ENCODE measurements at regions not wholly inside any gene's neighbourhood (a gene's known extent, or its start where the extent isn't known, plus 50 kb on each side); places are given as distances from the start of the nearest gene placed in this dataset.

- H3K9me3 ChIP-seq (ENCODE audit: control insufficient read depth in 2 of 2, insufficient read depth in 1 of 2, low read length in 1 of 2): no peaks in the 10 kb centered on the region
- WGBS: 96% methylated on average over 2 of the region's 2 CpGs
- DNase-seq (ENCODE audit: low read depth in 6 of 9, low spot score in 9 of 9): no peak
- H3K27ac ChIP-seq (ENCODE audit: low read depth in 1 of 2, low read length in 1 of 2): no peak overlapping the region
- H3K4me1 ChIP-seq (ENCODE audit: control insufficient read depth in 2 of 2, insufficient read depth in 2 of 2, low read length in 2 of 2): no peaks in the 10 kb centered on the region
- H3K4me3 ChIP-seq (ENCODE audit: low read length in 2 of 2): no peak overlapping the region
- H3K36me3 ChIP-seq (ENCODE audit: control insufficient read depth in 2 of 2, insufficient read depth in 2 of 2, low read length in 1 of 2): no peaks in the 10 kb centered on the region
- no peaks in the 10 kb centered on the region for H3K27me3 ChIP-seq (ENCODE audit: control insufficient read depth in 2 of 2, insufficient read depth in 1 of 2, low read length in 1 of 2)
Observed at GRCh38 chr12:41956353-41956752, 188.3 kb downstream of the GXYLT1 start.

GRCh38 chr12:41950455-41950854 lies 194.2 kb downstream of the GXYLT1 start:
- Histone ChIP-seq H3K4me1 (ENCODE audit: control insufficient read depth in 2 of 2, insufficient read depth in 2 of 2, low read length in 2 of 2) (no peaks in the 10 kb centered on the region), H3K36me3 (ENCODE audit: control insufficient read depth in 2 of 2, insufficient read depth in 2 of 2, low read length in 1 of 2) (no peaks in the 10 kb centered on the region), H3K27ac (ENCODE audit: low read depth in 1 of 2, low read length in 1 of 2) (no peak overlapping the region), H3K9me3 (ENCODE audit: control insufficient read depth in 2 of 2, insufficient read depth in 1 of 2, low read length in 1 of 2) (peaks cover 0 to 8% of the 10 kb centered on the region in 2 donors), H3K27me3 (ENCODE audit: control insufficient read depth in 2 of 2, insufficient read depth in 1 of 2, low read length in 1 of 2) (no peaks in the 10 kb centered on the region), H3K4me3 (ENCODE audit: low read length in 2 of 2) (no peak overlapping the region)
- DNase-seq (ENCODE audit: low read depth in 6 of 9, low spot score in 9 of 9): no peak
- whole genome bisulfite sequencing: 86% methylated on average over 1 of the region's 1 CpG

- Histone ChIP-seq H3K27me3 (ENCODE audit: control insufficient read depth in 2 of 2, insufficient read depth in 1 of 2, low read length in 1 of 2) (no peaks in the 10 kb centered on the region), H3K4me1 (ENCODE audit: control insufficient read depth in 2 of 2, insufficient read depth in 2 of 2, low read length in 2 of 2) (no peaks in the 10 kb centered on the region), H3K36me3 (ENCODE audit: control insufficient read depth in 2 of 2, insufficient read depth in 2 of 2, low read length in 1 of 2) (no peaks in the 10 kb centered on the region), H3K9me3 (ENCODE audit: control insufficient read depth in 2 of 2, insufficient read depth in 1 of 2, low read length in 1 of 2) (peaks cover 0 to 8% of the 10 kb centered on the region in 2 donors), H3K4me3 (ENCODE audit: low read length in 2 of 2) (no peak overlapping the region), H3K27ac (ENCODE audit: low read depth in 1 of 2, low read length in 1 of 2) (no peak overlapping the region)
- WGBS: 97% methylated on average over 2 of the region's 2 CpGs
- no peak for DNase-seq (ENCODE audit: low read depth in 6 of 9, low spot score in 9 of 9)
Observed at GRCh38 chr12:41946106-41946505, 198.6 kb downstream of the GXYLT1 start.

GRCh38 chr12:41944216-41944615 lies 200.5 kb downstream of the GXYLT1 start:
- peaks cover 0 to 8% of the 10 kb centered on the region in 2 donors for H3K9me3 ChIP-seq (ENCODE audit: control insufficient read depth in 2 of 2, insufficient read depth in 1 of 2, low read length in 1 of 2)
- H3K27ac ChIP-seq (ENCODE audit: low read depth in 1 of 2, low read length in 1 of 2): no peak overlapping the region
- H3K4me1 ChIP-seq (ENCODE audit: control insufficient read depth in 2 of 2, insufficient read depth in 2 of 2, low read length in 2 of 2): no peaks in the 10 kb centered on the region
- no peak overlapping the region for H3K4me3 ChIP-seq (ENCODE audit: low read length in 2 of 2)
- WGBS: 93% methylated on average over 2 of the region's 2 CpGs
- DNase-seq (ENCODE audit: low read depth in 6 of 9, low spot score in 9 of 9): no peak
- H3K36me3 ChIP-seq (ENCODE audit: control insufficient read depth in 2 of 2, insufficient read depth in 2 of 2, low read length in 1 of 2): no peaks in the 10 kb centered on the region
- no peaks in the 10 kb centered on the region for H3K27me3 ChIP-seq (ENCODE audit: control insufficient read depth in 2 of 2, insufficient read depth in 1 of 2, low read length in 1 of 2)

GRCh38 chr12:41943671-41944070 lies 201.0 kb downstream of the GXYLT1 start:
- Histone ChIP-seq H3K36me3 (ENCODE audit: control insufficient read depth in 2 of 2, insufficient read depth in 2 of 2, low read length in 1 of 2) (no peaks in the 10 kb centered on the region), H3K27me3 (ENCODE audit: control insufficient read depth in 2 of 2, insufficient read depth in 1 of 2, low read length in 1 of 2) (no peaks in the 10 kb centered on the region), H3K27ac (ENCODE audit: low read depth in 1 of 2, low read length in 1 of 2) (no peak overlapping the region), H3K9me3 (ENCODE audit: control insufficient read depth in 2 of 2, insufficient read depth in 1 of 2, low read length in 1 of 2) (peaks cover 0 to 8% of the 10 kb centered on the region in 2 donors), H3K4me3 (ENCODE audit: low read length in 2 of 2) (no peak overlapping the region), H3K4me1 (ENCODE audit: control insufficient read depth in 2 of 2, insufficient read depth in 2 of 2, low read length in 2 of 2) (no peaks in the 10 kb centered on the region)
- no peak for DNase-seq (ENCODE audit: low read depth in 6 of 9, low spot score in 9 of 9)

- H3K4me3 ChIP-seq (ENCODE audit: low read length in 2 of 2): no peak overlapping the region
- no peak for DNase-seq (ENCODE audit: low read depth in 6 of 9, low spot score in 9 of 9)
- no peak overlapping the region for H3K27ac ChIP-seq (ENCODE audit: low read depth in 1 of 2, low read length in 1 of 2)
- peaks cover 0 to 8% of the 10 kb centered on the region in 2 donors for H3K9me3 ChIP-seq (ENCODE audit: control insufficient read depth in 2 of 2, insufficient read depth in 1 of 2, low read length in 1 of 2)
- no peaks in the 10 kb centered on the region for H3K4me1 ChIP-seq (ENCODE audit: control insufficient read depth in 2 of 2, insufficient read depth in 2 of 2, low read length in 2 of 2)
- H3K36me3 ChIP-seq (ENCODE audit: control insufficient read depth in 2 of 2, insufficient read depth in 2 of 2, low read length in 1 of 2): no peaks in the 10 kb centered on the region
- H3K27me3 ChIP-seq (ENCODE audit: control insufficient read depth in 2 of 2, insufficient read depth in 1 of 2, low read length in 1 of 2): no peaks in the 10 kb centered on the region
Observed at GRCh38 chr12:41942354-41942753, 202.3 kb downstream of the GXYLT1 start.

GRCh38 chr12:41941079-41941478 lies 203.6 kb downstream of the GXYLT1 start:
- H3K27me3 ChIP-seq (ENCODE audit: control insufficient read depth in 2 of 2, insufficient read depth in 1 of 2, low read length in 1 of 2): no peaks in the 10 kb centered on the region
- WGBS: 97% methylated on average over 2 of the region's 2 CpGs
- H3K9me3 ChIP-seq (ENCODE audit: control insufficient read depth in 2 of 2, insufficient read depth in 1 of 2, low read length in 1 of 2): peaks cover 0 to 4% of the 10 kb centered on the region in 2 donors
- no peak overlapping the region for H3K4me3 ChIP-seq (ENCODE audit: low read length in 2 of 2)
- no peak overlapping the region for H3K27ac ChIP-seq (ENCODE audit: low read depth in 1 of 2, low read length in 1 of 2)
- no peak for DNase-seq (ENCODE audit: low read depth in 6 of 9, low spot score in 9 of 9)
- no peaks in the 10 kb centered on the region for H3K4me1 ChIP-seq (ENCODE audit: control insufficient read depth in 2 of 2, insufficient read depth in 2 of 2, low read length in 2 of 2)
- H3K36me3 ChIP-seq (ENCODE audit: control insufficient read depth in 2 of 2, insufficient read depth in 2 of 2, low read length in 1 of 2): no peaks in the 10 kb centered on the region

GRCh38 chr12:41940571-41940970 lies 204.1 kb downstream of the GXYLT1 start:
- 92% methylated on average over 1 of the region's 1 CpG for WGBS
- H3K4me3 ChIP-seq (ENCODE audit: low read length in 2 of 2): no peak overlapping the region
- no peaks in the 10 kb centered on the region for H3K27me3 ChIP-seq (ENCODE audit: control insufficient read depth in 2 of 2, insufficient read depth in 1 of 2, low read length in 1 of 2)
- no peaks in the 10 kb centered on the region for H3K36me3 ChIP-seq (ENCODE audit: control insufficient read depth in 2 of 2, insufficient read depth in 2 of 2, low read length in 1 of 2)
- no peaks in the 10 kb centered on the region for H3K9me3 ChIP-seq (ENCODE audit: control insufficient read depth in 2 of 2, insufficient read depth in 1 of 2, low read length in 1 of 2)
- no peak overlapping the region for H3K27ac ChIP-seq (ENCODE audit: low read depth in 1 of 2, low read length in 1 of 2)
- no peak for DNase-seq (ENCODE audit: low read depth in 6 of 9, low spot score in 9 of 9)
- H3K4me1 ChIP-seq (ENCODE audit: control insufficient read depth in 2 of 2, insufficient read depth in 2 of 2, low read length in 2 of 2): no peaks in the 10 kb centered on the region

- H3K27me3 ChIP-seq (ENCODE audit: control insufficient read depth in 2 of 2, insufficient read depth in 1 of 2, low read length in 1 of 2): peaks cover 0 to 8% of the 10 kb centered on the region in 2 donors
- DNase-seq (ENCODE audit: low read depth in 6 of 9, low spot score in 9 of 9): no peak
- no peaks in the 10 kb centered on the region for H3K9me3 ChIP-seq (ENCODE audit: control insufficient read depth in 2 of 2, insufficient read depth in 1 of 2, low read length in 1 of 2)
- no peak overlapping the region for H3K27ac ChIP-seq (ENCODE audit: low read depth in 1 of 2, low read length in 1 of 2)
- WGBS: 75% methylated on average over 5 of the region's 5 CpGs
- no peak overlapping the region for H3K4me3 ChIP-seq (ENCODE audit: low read length in 2 of 2)
- H3K36me3 ChIP-seq (ENCODE audit: control insufficient read depth in 2 of 2, insufficient read depth in 2 of 2, low read length in 1 of 2): no peaks in the 10 kb centered on the region
- H3K4me1 ChIP-seq (ENCODE audit: control insufficient read depth in 2 of 2, insufficient read depth in 2 of 2, low read length in 2 of 2): peaks cover 2 to 4% of the 10 kb centered on the region in 2 donors
Observed at GRCh38 chr12:41936333-41936732, 208.3 kb downstream of the GXYLT1 start.

GRCh38 chr12:41935911-41936310 lies 208.8 kb downstream of the GXYLT1 start:
- peaks cover 0 to 8% of the 10 kb centered on the region in 2 donors for H3K27me3 ChIP-seq (ENCODE audit: control insufficient read depth in 2 of 2, insufficient read depth in 1 of 2, low read length in 1 of 2)
- no peak for DNase-seq (ENCODE audit: low read depth in 6 of 9, low spot score in 9 of 9)
- no peaks in the 10 kb centered on the region for H3K9me3 ChIP-seq (ENCODE audit: control insufficient read depth in 2 of 2, insufficient read depth in 1 of 2, low read length in 1 of 2)
- no peak overlapping the region for H3K27ac ChIP-seq (ENCODE audit: low read depth in 1 of 2, low read length in 1 of 2)
- WGBS: 80% methylated on average over 3 of the region's 3 CpGs
- peaks cover 2 to 4% of the 10 kb centered on the region in 2 donors for H3K4me1 ChIP-seq (ENCODE audit: control insufficient read depth in 2 of 2, insufficient read depth in 2 of 2, low read length in 2 of 2)
- H3K36me3 ChIP-seq (ENCODE audit: control insufficient read depth in 2 of 2, insufficient read depth in 2 of 2, low read length in 1 of 2): no peaks in the 10 kb centered on the region
- no peak overlapping the region for H3K4me3 ChIP-seq (ENCODE audit: low read length in 2 of 2)

Measured in thymus (tissue), 11 donors.